Gastrocnemius medialis (tissue), 4 donors: ENCODE measurements at regions not wholly inside any gene's neighbourhood (a gene's known extent, or its start where the extent isn't known, plus 50 kb on each side); places are given as distances from the start of the nearest gene placed in this dataset.

Experiments
- POLR2A ChIP-seq, 2 donors: fragments of 450-650 bp; IDR thresholded peaks; one replicate each; pipeline ENCODE4 v1.6.1; 2017; ENCODE audit warnings: antibody characterized with exemption in 2 of 2, mild to moderate bottlenecking in 2 of 2, moderate library complexity in 2 of 2
- TF ChIP-seq, protein P1 (sequence below), 5 experiments: fragments of 450-650 bp in 3 of 5; fragments of 200-600 bp in 2 of 5; sonication (generic) in 2 of 5; IDR thresholded peaks in 4 of 5; conservative IDR thresholded peaks in 1 of 5; 1 replicate in 4 of 5; 2 replicates in 1 of 5; pipeline ENCODE4 v1.5.1; 2016 to 2019; ENCODE audit warnings: antibody characterized with exemption in 5 of 5, mild to moderate bottlenecking in 3 of 5, moderate library complexity in 3 of 5

DNA sequence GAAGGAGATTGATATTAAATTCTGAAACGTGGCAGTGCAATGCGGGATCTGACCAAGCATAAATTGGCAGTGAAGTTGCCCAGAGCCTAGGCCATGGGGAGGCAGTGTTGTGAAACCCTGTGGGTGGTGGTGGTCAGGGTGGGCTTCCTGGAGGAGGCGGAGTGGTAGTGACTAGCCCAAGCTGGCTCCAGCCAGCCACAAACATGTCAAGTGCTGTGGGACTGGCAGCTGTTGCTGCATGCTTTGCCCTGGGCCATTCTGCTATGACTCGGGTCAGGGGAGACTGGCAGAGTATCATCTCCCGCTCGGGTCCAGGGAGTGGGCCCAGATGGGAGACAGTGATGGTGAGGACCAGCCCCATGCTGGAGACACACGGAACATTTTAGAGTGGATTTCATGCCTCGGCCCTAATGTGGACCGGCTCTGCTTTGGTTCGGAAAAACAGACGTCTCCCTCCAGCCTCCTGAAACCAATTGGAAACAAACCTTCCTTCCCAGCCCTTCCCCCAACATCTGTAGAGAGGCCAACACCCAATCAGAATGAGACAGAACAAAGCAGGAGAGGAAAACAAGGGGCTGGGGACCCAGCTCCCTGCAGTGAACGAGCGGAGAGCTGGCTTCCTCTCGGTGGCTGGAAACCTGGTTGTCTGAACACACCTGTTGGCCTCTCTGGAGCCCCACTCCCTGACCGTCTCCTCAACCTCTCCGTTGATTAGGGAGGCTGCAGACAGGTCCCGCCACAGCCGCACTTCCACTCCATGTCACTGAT is 58.2 kb downstream of the TMEM270 start:
- TF ChIP-seq, protein P1, sequence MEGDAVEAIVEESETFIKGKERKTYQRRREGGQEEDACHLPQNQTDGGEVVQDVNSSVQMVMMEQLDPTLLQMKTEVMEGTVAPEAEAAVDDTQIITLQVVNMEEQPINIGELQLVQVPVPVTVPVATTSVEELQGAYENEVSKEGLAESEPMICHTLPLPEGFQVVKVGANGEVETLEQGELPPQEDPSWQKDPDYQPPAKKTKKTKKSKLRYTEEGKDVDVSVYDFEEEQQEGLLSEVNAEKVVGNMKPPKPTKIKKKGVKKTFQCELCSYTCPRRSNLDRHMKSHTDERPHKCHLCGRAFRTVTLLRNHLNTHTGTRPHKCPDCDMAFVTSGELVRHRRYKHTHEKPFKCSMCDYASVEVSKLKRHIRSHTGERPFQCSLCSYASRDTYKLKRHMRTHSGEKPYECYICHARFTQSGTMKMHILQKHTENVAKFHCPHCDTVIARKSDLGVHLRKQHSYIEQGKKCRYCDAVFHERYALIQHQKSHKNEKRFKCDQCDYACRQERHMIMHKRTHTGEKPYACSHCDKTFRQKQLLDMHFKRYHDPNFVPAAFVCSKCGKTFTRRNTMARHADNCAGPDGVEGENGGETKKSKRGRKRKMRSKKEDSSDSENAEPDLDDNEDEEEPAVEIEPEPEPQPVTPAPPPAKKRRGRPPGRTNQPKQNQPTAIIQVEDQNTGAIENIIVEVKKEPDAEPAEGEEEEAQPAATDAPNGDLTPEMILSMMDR (IDR thresholded peaks at IDR 0.05 in 4 of 5, conservative IDR thresholded peaks at IDR 0.05 in 1 of 5): no peak
- no peak for TF ChIP-seq POLR2A (IDR thresholded peaks at IDR 0.05)
